Peyer's patch (tissue), 4 donors: ENCODE measurements at regions not wholly inside any gene's neighbourhood (a gene's known extent, or its start where the extent isn't known, plus 50 kb on each side); places are given as distances from the start of the nearest gene placed in this dataset.

Source experiments
- POLR2A ChIP-seq, 2 donors: fragments of 450-650 bp; IDR thresholded peaks; one replicate each; pipeline ENCODE4 v1.5.1; 2017; ENCODE audit warnings: antibody characterized with exemption in 2 of 2, mild to moderate bottlenecking in 2 of 2, moderate library complexity in 2 of 2
- TF ChIP-seq, protein P1 (sequence below), 6 experiments: fragments of 450-650 bp in 4 of 6; fragments of 200-600 bp in 2 of 6; sonication (generic) in 1 of 6; IDR thresholded peaks; one replicate each; pipeline ENCODE4 v1.5.1; 2017 to 2019; ENCODE audit warnings: antibody characterized with exemption in 6 of 6, mild to moderate bottlenecking in 3 of 6, moderate library complexity in 1 of 6

DNA sequence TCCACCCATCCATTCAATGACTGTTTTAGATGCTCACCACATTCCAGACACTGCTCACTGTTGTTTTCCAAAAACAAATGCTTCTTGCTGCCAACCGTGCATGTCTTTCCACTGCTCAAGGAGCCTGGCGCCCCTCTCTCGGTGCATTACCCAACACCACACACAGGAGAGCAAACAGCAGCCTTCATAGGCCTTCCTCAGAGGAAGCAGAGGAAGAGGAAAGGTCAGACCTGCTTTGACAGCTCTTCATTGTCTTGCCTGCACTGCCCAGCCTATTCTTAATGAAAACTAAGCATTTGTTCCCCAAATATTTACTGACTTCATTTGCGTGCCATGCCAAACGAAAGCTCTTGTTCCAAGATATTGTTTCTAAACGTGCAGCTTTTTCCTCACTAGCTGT, 1129.2 kb downstream of the TBC1D22A start:
- TF ChIP-seq, protein P1, sequence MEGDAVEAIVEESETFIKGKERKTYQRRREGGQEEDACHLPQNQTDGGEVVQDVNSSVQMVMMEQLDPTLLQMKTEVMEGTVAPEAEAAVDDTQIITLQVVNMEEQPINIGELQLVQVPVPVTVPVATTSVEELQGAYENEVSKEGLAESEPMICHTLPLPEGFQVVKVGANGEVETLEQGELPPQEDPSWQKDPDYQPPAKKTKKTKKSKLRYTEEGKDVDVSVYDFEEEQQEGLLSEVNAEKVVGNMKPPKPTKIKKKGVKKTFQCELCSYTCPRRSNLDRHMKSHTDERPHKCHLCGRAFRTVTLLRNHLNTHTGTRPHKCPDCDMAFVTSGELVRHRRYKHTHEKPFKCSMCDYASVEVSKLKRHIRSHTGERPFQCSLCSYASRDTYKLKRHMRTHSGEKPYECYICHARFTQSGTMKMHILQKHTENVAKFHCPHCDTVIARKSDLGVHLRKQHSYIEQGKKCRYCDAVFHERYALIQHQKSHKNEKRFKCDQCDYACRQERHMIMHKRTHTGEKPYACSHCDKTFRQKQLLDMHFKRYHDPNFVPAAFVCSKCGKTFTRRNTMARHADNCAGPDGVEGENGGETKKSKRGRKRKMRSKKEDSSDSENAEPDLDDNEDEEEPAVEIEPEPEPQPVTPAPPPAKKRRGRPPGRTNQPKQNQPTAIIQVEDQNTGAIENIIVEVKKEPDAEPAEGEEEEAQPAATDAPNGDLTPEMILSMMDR (IDR thresholded peaks at IDR 0.05), result no peak
- TF ChIP-seq POLR2A (IDR thresholded peaks at IDR 0.05), result no peak
